Kidney glomerular epithelial cell (primary cell): ENCODE measurements at regions not wholly inside any gene's neighbourhood (a gene's known extent, or its start where the extent isn't known, plus 50 kb on each side); places are given as distances from the start of the nearest gene placed in this dataset.

Experiments used
- DNase-seq: peaks from one replicate; lab custom pipeline; 2025; lab: John Stamatoyannopoulos, UW

GRCh38 chr12:25827141-25827540, 131.3 kb upstream of the RASSF8 start:
- no peak for DNase-seq

- no peak for DNase-seq
These were observed 130.7 kb upstream of the RASSF8 start for GRCh38 chr12:25827747-25828146.

GRCh38 chr12:25828188-25828587, 130.3 kb upstream of the RASSF8 start:
- DNase-seq, result no peak

- DNase-seq, result no peak
These were observed 129.3 kb upstream of the RASSF8 start for GRCh38 chr12:25829192-25829591.

- DNase-seq, result no peak
These were observed 128.0 kb upstream of the RASSF8 start for GRCh38 chr12:25830456-25830855.

- no peak for DNase-seq
These were observed 124.8 kb upstream of the RASSF8 start for GRCh38 chr12:25833657-25834056.

GRCh38 chr12:25835385-25835784, 123.1 kb upstream of the RASSF8 start:
- DNase-seq, result no peak

GRCh38 chr12:25838007-25838406, 120.5 kb upstream of the RASSF8 start:
- no peak for DNase-seq

- no peak for DNase-seq
These were observed 119.0 kb upstream of the RASSF8 start for GRCh38 chr12:25839470-25839869.

GRCh38 chr12:25840678-25841465, 117.6 kb upstream of the RASSF8 start:
- no peak for DNase-seq

- DNase-seq, result no peak
These were observed 116.2 kb upstream of the RASSF8 start for GRCh38 chr12:25842254-25842653.

- no peak for DNase-seq
These were observed 114.5 kb upstream of the RASSF8 start for GRCh38 chr12:25843976-25844375.

- DNase-seq, result no peak
These were observed 113.1 kb upstream of the RASSF8 start for GRCh38 chr12:25845415-25845814.

- no peak for DNase-seq
These were observed 105.7 kb upstream of the RASSF8 start for GRCh38 chr12:25852792-25853191.

- no peak for DNase-seq
These were observed 105.0 kb upstream of the RASSF8 start for GRCh38 chr12:25853316-25854095.

GRCh38 chr12:25854991-25855390, 103.5 kb upstream of the RASSF8 start:
- no peak for DNase-seq

- DNase-seq, result no peak
These were observed 102.8 kb upstream of the RASSF8 start for GRCh38 chr12:25855716-25856115.

GRCh38 chr12:25859976-25860375, 98.5 kb upstream of the RASSF8 start:
- no peak for DNase-seq

GRCh38 chr12:25861226-25861625, 97.3 kb upstream of the RASSF8 start:
- DNase-seq, result no peak

GRCh38 chr12:25864306-25865276, 93.9 kb upstream of the RASSF8 start:
- DNase-seq, result no peak

GRCh38 chr12:25866586-25867378, 91.7 kb upstream of the RASSF8 start:
- no peak for DNase-seq
